Neural progenitor cell (in vitro differentiated cells): ENCODE measurements at regions not wholly inside any gene's neighbourhood (a gene's known extent, or its start where the extent isn't known, plus 50 kb on each side); places are given as distances from the start of the nearest gene placed in this dataset.

ENCODE experiments used
- CTCF ChIP-seq: fragments of 200-600 bp; sonication (generic); IDR thresholded peaks from 2 replicates; pipeline ENCODE4 v1.5.1; 2017; ENCODE audit warnings: antibody characterized with exemption, mild to moderate bottlenecking
- EZH2 ChIP-seq: fragments of 200-600 bp; sonication (generic); IDR thresholded peaks from 2 replicates; pipeline ENCODE4 v1.6.1; 2017; ENCODE audit warnings: antibody characterized with exemption, mild to moderate bottlenecking, moderate library complexity
- EZH2phosphoT487 ChIP-seq: fragments of 200-600 bp; sonication (generic); IDR thresholded peaks from 2 replicates; pipeline ENCODE4 v1.6.1; 2017; ENCODE audit warnings: antibody characterized with exemption

GRCh38 chr6:14894105-14894504, 351.8 kb upstream of the JARID2 start:
- TF ChIP-seq EZH2phosphoT487 (no peak), CTCF (no peak), EZH2 (no peak)
